HG03575 (cell line): ENCODE measurements at regions not wholly inside any gene's neighbourhood (a gene's known extent, or its start where the extent isn't known, plus 50 kb on each side); places are given as distances from the start of the nearest gene placed in this dataset.

Experiments used
- ATAC-seq: cut with Tn5 transposase; IDR thresholded peaks from one replicate; pipeline ENCODE4 v1.9.1; 2021; ENCODE audit not compliant: unreplicated experiment, insufficient number of reproducible peaks, low FRiP score; ENCODE audit errors: extremely low read depth

GRCh38 chr2:126510960-126511359 is 145.0 kb upstream of the GYPC start:
- no peak for ATAC-seq

DNA sequence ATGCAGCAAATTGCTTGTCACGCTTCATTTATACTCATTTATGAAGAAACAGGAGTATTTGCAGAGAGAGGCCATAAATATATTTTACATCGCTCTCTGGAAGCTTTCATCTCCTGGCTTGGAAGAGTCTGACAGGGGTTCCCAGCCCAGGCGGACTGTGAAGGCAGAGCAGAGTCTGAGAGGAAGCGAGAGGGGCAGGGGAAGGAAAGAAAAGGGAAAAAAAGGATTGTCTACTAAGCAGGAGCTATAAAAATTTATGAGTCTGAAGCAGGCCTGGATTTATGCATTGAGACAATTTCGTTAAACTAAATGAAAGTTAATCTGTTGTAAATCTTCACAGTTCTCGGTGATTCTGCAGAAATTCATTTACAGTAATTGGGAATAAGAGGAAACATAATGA is 143.9 kb upstream of the GYPC start:
- no peak for ATAC-seq

GRCh38 chr2:126513033-126513432 is 142.9 kb upstream of the GYPC start:
- no peak for ATAC-seq

DNA sequence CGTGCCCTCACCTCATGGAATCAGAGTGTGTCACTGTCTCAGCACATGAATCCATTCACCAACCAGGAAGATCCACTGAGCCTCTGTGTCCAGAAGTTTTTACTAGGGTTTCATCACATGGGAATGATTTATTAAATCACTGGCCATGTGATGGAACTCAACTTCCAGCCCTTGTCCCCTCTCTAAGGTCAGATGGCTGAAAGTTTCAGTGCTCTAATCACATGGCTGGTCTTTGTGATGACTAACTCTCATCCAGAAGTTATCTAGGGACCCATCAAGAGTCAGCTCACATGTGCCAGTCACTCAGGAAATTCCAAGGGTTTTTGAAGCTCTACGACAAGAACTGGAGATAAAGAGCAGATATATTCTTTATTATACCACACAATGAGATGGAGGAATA is 140.5 kb upstream of the GYPC start:
- ATAC-seq, result no peak

DNA sequence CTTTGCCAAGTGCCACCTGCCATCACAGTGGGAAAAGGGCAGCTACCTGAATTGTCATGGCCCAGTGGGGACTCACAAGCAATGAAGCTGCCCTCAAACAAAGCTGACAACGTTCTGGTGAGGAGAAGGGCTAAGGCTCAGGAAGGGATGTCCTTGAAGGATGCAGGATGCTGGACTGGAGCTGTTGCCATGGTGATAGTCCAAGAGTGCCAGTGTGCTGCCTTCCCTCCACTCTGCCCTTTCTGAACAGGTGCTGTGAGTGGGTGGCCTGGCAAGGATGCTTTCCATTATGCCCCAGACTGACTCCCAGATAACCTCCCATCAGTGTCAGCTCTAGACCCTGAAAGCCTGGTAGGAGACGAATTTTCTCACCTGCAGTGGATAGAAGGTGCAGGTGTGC is 137.8 kb upstream of the GYPC start:
- ATAC-seq, result no peak

GRCh38 chr2:126527836-126528490 is 128.0 kb upstream of the GYPC start:
- ATAC-seq, result no peak

DNA sequence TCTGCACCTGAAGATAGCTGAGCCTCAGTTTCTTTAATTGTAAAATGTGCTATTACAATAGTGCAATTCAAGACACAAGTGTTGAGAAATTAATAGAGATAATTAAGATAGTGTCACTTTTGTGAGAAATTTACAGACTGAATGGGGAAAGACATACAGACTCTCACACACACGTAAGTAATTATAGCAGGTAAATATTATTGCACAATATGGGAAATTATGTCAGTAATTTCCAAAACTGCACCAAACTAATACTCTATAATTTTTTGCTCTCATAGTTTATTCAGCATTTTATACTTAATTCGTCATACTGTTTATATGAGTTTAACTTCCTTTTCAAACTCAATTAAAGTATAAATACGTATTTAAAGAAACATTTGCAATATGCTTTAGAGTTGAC is 124.9 kb upstream of the GYPC start:
- ATAC-seq, result no peak

DNA sequence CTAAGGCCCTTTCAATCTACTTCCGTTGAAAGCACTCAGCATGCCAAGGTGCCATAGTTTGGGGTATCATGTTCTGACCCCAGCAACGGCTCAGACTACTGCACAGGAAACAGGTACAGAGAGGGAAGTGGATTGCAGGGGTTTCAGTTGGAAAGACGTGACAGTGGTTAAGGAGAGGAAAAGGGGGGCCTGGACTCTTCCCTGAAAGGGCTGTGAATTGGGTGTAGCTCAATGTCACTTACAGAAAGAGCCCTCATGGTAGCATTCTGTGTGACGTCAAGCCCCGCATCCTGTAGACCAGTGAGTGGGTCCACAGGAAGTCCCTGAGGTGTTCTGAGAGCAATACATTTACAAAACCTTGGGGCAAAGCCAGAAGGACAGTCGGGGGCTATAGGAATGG is 121.5 kb upstream of the GYPC start:
- ATAC-seq, result no peak

- no peak for ATAC-seq
Observed at GRCh38 chr2:126535408-126535807, 120.5 kb upstream of the GYPC start.

DNA sequence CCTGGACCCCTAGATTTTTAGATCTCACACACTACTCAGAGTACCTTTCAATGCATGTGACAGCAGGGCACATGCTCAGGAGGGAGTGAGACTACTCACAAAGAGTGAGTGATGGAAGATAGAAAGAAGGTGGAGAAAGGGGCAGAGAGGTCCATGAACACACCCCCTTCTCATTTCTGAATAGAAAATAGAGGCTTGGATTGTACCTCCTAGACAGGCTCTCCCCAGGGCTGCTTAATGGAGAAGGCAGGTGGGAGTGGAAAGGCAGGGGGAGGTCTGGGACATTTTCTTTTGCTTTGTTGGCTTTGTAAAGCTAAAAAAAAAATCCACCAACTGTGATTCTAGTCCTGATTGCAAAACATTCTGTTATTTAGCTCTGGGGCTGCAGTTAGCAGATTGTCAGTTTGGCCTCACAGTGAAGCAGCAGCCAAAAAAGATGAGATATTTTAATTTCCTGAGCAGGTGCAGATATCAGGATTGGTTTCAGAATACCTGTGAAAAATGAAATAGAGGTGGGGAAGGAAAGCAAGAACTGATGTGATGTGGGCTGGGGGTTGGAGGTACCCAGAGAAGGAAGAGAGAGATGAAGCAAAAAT is 119.3 kb upstream of the GYPC start:
- no peak for ATAC-seq

DNA sequence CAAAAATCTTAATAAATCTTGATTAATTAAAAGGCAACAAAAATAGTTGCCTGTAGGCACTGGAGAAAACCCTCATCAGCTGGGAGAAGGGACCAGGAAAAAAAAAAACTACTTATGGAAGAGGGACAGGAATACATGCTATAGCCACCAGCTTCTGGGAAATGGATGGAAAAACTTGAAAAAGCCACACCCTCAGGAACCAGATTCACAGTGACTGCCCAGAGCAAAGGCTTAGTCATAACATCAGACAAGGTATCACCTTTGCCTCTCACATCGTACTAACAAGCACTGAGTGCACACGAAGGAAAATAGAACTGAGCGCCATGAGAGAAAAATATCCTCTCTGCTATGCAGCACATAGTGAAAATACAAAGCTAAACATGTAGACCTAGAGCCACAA is 116.9 kb upstream of the GYPC start:
- no peak for ATAC-seq

- no peak for ATAC-seq
Observed at GRCh38 chr2:126542247-126542646, 113.7 kb upstream of the GYPC start.

- no peak for ATAC-seq
Observed at GRCh38 chr2:126543081-126543480, 112.9 kb upstream of the GYPC start.

GRCh38 chr2:126558029-126558428 is 97.9 kb upstream of the GYPC start:
- no peak for ATAC-seq

GRCh38 chr2:126568734-126569133 is 87.2 kb upstream of the GYPC start:
- ATAC-seq, result no peak

- ATAC-seq, result no peak
Observed at GRCh38 chr2:126571403-126571802, 84.6 kb upstream of the GYPC start.

GRCh38 chr2:126575631-126576030 is 80.3 kb upstream of the GYPC start:
- no peak for ATAC-seq

GRCh38 chr2:126579868-126580267 is 76.1 kb upstream of the GYPC start:
- no peak for ATAC-seq

- no peak for ATAC-seq
Observed at GRCh38 chr2:126586317-126586716, 69.6 kb upstream of the GYPC start.

GRCh38 chr2:126599062-126599461 is 56.9 kb upstream of the GYPC start:
- no peak for ATAC-seq

DNA sequence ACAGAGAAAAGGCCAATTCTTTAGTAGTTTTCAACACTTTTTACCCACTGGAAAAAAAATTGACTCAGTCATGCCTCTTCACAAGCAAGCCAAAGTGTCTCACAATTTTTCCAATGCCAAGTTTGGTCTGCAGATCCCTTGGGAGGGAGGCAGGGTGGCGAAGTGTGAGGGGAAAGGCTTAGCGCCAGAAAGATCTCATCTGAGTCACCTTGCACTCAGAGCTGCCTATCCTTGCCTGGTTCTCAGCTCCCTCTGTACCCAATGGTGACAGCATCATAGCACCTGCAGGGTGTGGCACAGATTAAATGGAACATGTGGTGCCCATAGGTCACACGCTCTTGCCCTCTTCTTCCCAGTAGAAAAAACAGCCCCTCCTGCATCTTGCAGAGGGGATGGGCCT is 55.2 kb upstream of the GYPC start:
- ATAC-seq, result no peak
